ENCODE measurements at regions not wholly inside any gene's neighbourhood (a gene's known extent, or its start where the extent isn't known, plus 50 kb on each side); places are given as distances from the start of the nearest gene placed in this dataset.

DNA sequence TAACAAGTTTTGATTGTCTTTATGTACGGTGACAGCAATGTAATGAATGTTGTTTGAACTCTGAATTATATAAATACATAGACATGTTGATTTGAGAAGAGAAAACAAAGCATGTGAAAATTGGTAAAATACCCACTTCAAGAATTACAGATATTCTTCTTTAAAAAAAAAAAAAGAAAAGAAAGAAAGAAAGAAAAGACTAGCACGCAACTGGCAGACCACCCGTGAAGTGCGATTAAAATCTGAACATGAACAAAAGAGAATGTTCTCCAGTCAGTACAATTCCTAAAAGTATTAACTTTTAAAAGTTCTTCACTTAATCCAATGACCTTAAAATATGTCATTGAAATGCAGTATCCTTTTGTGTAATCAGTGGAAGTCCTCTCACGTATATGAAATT is 434.9 kb downstream of the TFAP2A start:
- TF ChIP-seq, protein P1, sequence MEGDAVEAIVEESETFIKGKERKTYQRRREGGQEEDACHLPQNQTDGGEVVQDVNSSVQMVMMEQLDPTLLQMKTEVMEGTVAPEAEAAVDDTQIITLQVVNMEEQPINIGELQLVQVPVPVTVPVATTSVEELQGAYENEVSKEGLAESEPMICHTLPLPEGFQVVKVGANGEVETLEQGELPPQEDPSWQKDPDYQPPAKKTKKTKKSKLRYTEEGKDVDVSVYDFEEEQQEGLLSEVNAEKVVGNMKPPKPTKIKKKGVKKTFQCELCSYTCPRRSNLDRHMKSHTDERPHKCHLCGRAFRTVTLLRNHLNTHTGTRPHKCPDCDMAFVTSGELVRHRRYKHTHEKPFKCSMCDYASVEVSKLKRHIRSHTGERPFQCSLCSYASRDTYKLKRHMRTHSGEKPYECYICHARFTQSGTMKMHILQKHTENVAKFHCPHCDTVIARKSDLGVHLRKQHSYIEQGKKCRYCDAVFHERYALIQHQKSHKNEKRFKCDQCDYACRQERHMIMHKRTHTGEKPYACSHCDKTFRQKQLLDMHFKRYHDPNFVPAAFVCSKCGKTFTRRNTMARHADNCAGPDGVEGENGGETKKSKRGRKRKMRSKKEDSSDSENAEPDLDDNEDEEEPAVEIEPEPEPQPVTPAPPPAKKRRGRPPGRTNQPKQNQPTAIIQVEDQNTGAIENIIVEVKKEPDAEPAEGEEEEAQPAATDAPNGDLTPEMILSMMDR (IDR thresholded peaks at IDR 0.05 in 8 of 11, conservative IDR thresholded peaks at IDR 0.05 in 3 of 11), result no peak
- TF ChIP-seq POLR2A (IDR thresholded peaks at IDR 0.05), result no peak
- no peak for TF ChIP-seq POLR2AphosphoS5 (IDR thresholded peaks at IDR 0.05)

Measured in spleen (tissue), 7 donors.